GM12873 (cell line): ENCODE measurements at regions not wholly inside any gene's neighbourhood (a gene's known extent, or its start where the extent isn't known, plus 50 kb on each side); places are given as distances from the start of the nearest gene placed in this dataset.

Experiments
- CTCF ChIP-seq: IDR thresholded peaks from 2 replicates; pipeline ENCODE4 v1.5.1; 2012; ENCODE audit warnings: low read depth, mild to moderate bottlenecking, moderate library complexity, low read length, control low read depth; ENCODE audit not compliant: insufficient read depth; ENCODE audit errors: missing control alignments

GRCh38 chr20:11845340-11845739 is 72.4 kb upstream of the BTBD3 start:
- TF ChIP-seq CTCF, result no peak

- TF ChIP-seq CTCF, result no peak
Measured at GRCh38 chr20:11846131-11846530, 71.6 kb upstream of the BTBD3 start.

GRCh38 chr20:11847827-11848226 is 69.9 kb upstream of the BTBD3 start:
- no peak for TF ChIP-seq CTCF

GRCh38 chr20:11849270-11849915 is 68.3 kb upstream of the BTBD3 start:
- no peak for TF ChIP-seq CTCF

GRCh38 chr20:11849976-11850670 is 67.6 kb upstream of the BTBD3 start:
- no peak for TF ChIP-seq CTCF

GRCh38 chr20:11850901-11851300 is 66.8 kb upstream of the BTBD3 start:
- no peak for TF ChIP-seq CTCF

- no peak for TF ChIP-seq CTCF
Measured at GRCh38 chr20:11851646-11852045, 66.0 kb upstream of the BTBD3 start.
